ENCODE measurements at regions not wholly inside any gene's neighbourhood (a gene's known extent, or its start where the extent isn't known, plus 50 kb on each side); places are given as distances from the start of the nearest gene placed in this dataset.
A peak's percentile ranks its signal among the peaks of the same experiment; 100 is the strongest.

DNA sequence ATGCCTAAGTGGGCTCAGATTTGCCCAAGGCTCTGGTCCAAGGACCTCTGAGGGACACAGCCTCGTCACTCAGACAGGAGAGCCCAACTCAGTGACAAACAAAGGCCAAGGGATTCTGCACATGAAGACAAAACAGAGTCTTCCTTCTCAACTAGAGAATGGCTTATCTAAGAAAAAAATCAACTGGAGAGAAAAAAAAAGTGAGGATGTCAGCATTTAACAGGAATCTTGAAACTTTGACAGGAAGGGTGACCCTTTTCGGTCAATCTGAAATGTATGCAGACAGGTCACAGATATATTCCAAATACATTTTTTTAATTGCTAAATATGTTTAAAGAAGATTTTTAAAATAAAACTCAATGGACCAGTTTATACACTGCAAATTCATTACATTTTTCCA, 154.5 kb downstream of the ETS2 start:
- no peak for DNase-seq
- H3K4me1 ChIP-seq: peaks cover 24 to 36% (median 28%) of the 10 kb centered on the region in 4 donors
- WGBS, 2 donors: 100% methylated on average over 2 of the region's 2 CpGs
- H3K27ac ChIP-seq: peak overlapping the region in 2 of 4 donors; percentile 75 to 76
- H3K27me3 ChIP-seq: no peaks in the 10 kb centered on the region
- no peak for ATAC-seq (ENCODE audit: low FRiP score in 2 of 2)
- no peaks in the 10 kb centered on the region for H3K36me3 ChIP-seq
- H3K4me3 ChIP-seq: no peak overlapping the region
- TF ChIP-seq, protein P1, sequence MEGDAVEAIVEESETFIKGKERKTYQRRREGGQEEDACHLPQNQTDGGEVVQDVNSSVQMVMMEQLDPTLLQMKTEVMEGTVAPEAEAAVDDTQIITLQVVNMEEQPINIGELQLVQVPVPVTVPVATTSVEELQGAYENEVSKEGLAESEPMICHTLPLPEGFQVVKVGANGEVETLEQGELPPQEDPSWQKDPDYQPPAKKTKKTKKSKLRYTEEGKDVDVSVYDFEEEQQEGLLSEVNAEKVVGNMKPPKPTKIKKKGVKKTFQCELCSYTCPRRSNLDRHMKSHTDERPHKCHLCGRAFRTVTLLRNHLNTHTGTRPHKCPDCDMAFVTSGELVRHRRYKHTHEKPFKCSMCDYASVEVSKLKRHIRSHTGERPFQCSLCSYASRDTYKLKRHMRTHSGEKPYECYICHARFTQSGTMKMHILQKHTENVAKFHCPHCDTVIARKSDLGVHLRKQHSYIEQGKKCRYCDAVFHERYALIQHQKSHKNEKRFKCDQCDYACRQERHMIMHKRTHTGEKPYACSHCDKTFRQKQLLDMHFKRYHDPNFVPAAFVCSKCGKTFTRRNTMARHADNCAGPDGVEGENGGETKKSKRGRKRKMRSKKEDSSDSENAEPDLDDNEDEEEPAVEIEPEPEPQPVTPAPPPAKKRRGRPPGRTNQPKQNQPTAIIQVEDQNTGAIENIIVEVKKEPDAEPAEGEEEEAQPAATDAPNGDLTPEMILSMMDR (IDR thresholded peaks at IDR 0.05): no peak
- TF ChIP-seq POLR2A (IDR thresholded peaks at IDR 0.05) (no peak), POLR2AphosphoS5 (IDR thresholded peaks at IDR 0.05) (no peak), EP300 (IDR thresholded peaks at IDR 0.05) (no peak)
- H3K9me3 ChIP-seq: no peaks in the 10 kb centered on the region

DNA sequence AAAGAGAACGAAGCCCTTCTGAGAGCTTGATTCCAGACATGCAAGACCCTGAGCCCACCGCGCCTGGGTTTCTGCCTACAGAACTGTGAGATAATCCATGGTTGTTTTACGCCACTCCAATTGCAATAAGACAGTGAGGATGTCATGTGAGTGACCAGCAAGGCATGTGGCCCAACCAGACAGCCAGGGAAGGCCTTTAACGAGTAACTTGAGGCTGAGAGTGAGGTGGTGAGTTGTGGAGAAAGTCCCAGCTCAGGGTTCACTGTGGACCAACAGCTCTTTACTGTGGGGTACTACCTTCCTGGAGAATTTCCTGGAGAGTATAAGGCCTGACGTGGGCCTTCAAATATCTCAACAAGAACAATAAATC, 153.9 kb downstream of the ETS2 start:
- TF ChIP-seq, protein P1 (IDR thresholded peaks at IDR 0.05): no peak
- no peak for TF ChIP-seq POLR2AphosphoS5 (IDR thresholded peaks at IDR 0.05)
- TF ChIP-seq POLR2A (IDR thresholded peaks at IDR 0.05): no peak
- no peak for TF ChIP-seq EP300 (IDR thresholded peaks at IDR 0.05)
- 83 to 86% methylated on average over 6 of the region's 6 CpGs for WGBS, 2 donors
- Histone ChIP-seq H3K9me3 (no peaks in the 10 kb centered on the region), H3K36me3 (no peaks in the 10 kb centered on the region), H3K4me3 (no peak overlapping the region), H3K27ac (peak overlapping the region; percentile 69 to 82 (median 76)), H3K27me3 (no peaks in the 10 kb centered on the region), H3K4me1 (peaks cover 26 to 36% (median 28%) of the 10 kb centered on the region in 4 donors)
- DNase-seq (no peak), ATAC-seq (ENCODE audit: low FRiP score in 2 of 2) (no peak)

DNA sequence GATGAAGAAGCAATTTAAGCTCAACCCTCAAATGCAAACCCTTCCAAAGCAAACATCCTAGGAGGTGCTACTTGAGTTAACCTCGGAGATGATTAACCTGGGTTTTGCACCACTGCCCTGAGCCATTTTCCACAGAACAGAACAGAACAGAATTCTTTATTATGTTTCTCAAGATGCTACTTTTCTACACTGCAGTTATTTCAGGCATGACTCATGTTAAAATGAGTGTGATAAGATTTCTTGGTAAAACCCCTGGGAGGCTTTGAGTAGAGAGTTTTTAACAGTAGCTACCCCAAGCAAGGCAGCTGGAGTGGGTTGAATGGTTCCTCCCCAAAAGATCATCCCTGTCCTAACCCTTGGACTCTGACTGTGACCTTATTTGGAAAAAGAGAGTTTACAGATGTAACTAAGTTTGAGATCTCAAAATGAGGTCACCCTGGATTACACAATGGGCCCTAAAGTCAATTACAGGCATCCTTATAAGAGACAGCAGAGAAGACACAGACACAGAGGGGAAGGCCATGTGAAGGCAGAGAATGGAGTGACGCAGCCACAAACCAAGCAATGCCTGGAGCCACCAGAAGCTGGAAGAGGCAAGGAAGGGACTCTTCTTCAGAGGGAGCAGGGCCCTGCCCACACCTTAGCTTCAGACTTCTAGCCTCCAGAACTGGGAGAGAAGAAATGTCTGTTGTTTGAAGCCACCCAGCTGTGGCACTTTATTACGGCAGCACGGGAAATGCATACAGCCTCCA, 153.4 kb downstream of the ETS2 start:
- Histone ChIP-seq H3K4me3 (no peak overlapping the region), H3K36me3 (no peaks in the 10 kb centered on the region), H3K27me3 (no peaks in the 10 kb centered on the region), H3K27ac (peak overlapping the region; percentile 69 to 82 (median 76)), H3K9me3 (no peaks in the 10 kb centered on the region), H3K4me1 (peaks cover 28 to 36% (median 30%) of the 10 kb centered on the region in 4 donors)
- ATAC-seq (ENCODE audit: low FRiP score in 2 of 2): peak; percentile 52 to 92
- no peak for DNase-seq
- TF ChIP-seq POLR2A (IDR thresholded peaks at IDR 0.05): peak in 1 of 4 donors; percentile 40
- peak; percentile 48 to 67 for TF ChIP-seq POLR2AphosphoS5 (IDR thresholded peaks at IDR 0.05)
- TF ChIP-seq EP300 (IDR thresholded peaks at IDR 0.05): no peak
- 64 to 70% methylated on average over 4 of the region's 4 CpGs for WGBS, 2 donors

DNA sequence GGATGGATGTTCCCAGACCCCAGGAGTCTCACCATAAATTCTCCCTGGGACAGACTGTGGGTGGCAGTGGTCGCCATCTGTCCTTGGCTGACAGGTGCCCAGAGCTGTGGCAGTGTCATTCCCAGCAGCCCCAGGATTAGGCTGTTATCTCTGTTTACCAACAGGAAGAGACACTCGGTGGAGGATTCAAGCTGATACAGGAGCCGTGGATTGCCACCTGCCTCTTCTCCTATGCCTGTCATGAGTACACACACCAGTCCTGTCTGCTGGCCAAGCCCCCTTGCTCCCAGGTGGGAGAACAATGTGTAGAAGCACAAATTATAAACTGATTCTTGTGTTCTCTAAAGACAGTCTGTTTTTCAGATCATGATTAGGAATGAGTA, 152.6 kb downstream of the ETS2 start:
- no peaks in the 10 kb centered on the region for H3K9me3 ChIP-seq
- TF ChIP-seq, protein P1 (IDR thresholded peaks at IDR 0.05): no peak
- TF ChIP-seq EP300 (IDR thresholded peaks at IDR 0.05) (no peak), POLR2A (IDR thresholded peaks at IDR 0.05) (no peak), POLR2AphosphoS5 (IDR thresholded peaks at IDR 0.05) (no peak)
- H3K4me1 ChIP-seq: peaks cover 28 to 36% (median 30%) of the 10 kb centered on the region in 4 donors
- no peaks in the 10 kb centered on the region for H3K36me3 ChIP-seq
- H3K27ac ChIP-seq: peak overlapping the region; percentile 69 to 82 (median 76)
- no peak overlapping the region for H3K4me3 ChIP-seq
- ATAC-seq (ENCODE audit: low FRiP score in 2 of 2): no peak
- DNase-seq: no peak
- 65 to 70% methylated on average over 2 to 3 of the region's 3 CpGs for WGBS, 2 donors
- H3K27me3 ChIP-seq: no peaks in the 10 kb centered on the region

DNA sequence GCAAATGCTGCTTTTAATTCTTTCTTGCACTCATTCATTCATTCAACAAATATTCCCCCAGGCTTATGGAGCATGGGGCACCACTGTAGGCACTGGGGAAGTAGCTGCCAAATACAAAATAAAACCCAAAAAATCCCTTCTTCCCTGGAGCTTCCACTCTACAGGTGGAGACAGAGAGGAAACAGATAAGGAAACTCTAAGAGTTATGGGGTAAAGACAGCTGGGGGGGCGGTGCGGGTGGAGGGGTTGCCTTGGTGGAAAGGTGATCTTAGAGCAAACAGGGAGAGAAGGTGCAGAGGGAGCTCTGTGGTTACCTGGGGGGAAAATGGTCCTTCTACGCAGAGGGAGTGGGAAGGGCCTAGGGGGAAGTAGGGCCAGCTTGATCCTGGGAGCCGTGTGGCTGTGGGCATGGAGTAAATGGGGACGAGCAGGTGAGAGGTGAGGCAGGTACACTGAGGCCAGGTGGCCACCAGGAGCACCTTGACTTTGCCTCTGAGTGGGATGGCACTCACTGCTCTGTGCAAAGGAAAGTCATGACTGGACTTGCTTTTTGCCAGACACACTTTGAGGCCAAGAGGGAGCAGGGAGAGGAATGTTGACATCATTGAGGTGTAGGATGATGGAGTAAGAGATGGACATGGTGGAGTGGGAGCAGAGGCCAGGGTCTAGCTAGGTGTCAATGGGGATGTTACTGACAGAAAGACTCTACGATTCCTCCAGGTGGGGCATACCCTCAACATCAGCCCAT, 152.0 kb downstream of the ETS2 start:
- Histone ChIP-seq H3K36me3 (no peaks in the 10 kb centered on the region), H3K27me3 (no peaks in the 10 kb centered on the region), H3K9me3 (no peaks in the 10 kb centered on the region), H3K27ac (peak overlapping the region; percentile 69 to 82 (median 76)), H3K4me3 (no peak overlapping the region), H3K4me1 (peaks cover 28 to 36% (median 30%) of the 10 kb centered on the region in 4 donors)
- 53 to 56% methylated on average over 6 of the region's 6 CpGs for WGBS, 2 donors
- ATAC-seq (ENCODE audit: low FRiP score in 2 of 2): no peak
- no peak for DNase-seq
- TF ChIP-seq, protein P1 (IDR thresholded peaks at IDR 0.05): no peak
- no peak for TF ChIP-seq EP300 (IDR thresholded peaks at IDR 0.05)
- TF ChIP-seq POLR2AphosphoS5 (IDR thresholded peaks at IDR 0.05): no peak
- TF ChIP-seq POLR2A (IDR thresholded peaks at IDR 0.05): no peak

All from upper lobe of left lung (tissue), 6 donors.